SK-N-SH (cell line): ENCODE measurements at regions not wholly inside any gene's neighbourhood (a gene's known extent, or its start where the extent isn't known, plus 50 kb on each side); places are given as distances from the start of the nearest gene placed in this dataset.

ENCODE experiments used
- CTCF ChIA-PET: fragments of 300-600, 350-600 bp; formaldehyde crosslinking; extraction: SDS; loops from one replicate; lab custom pipeline; 2021; lab: Yijun Ruan, JAX
- POLR2A ChIA-PET: fragments of 350-600 bp; sonication (Branson Sonifier 250); formaldehyde crosslinking; extraction: SDS; loops from one replicate; lab custom pipeline; 2020; ENCODE audit warnings: antibody characterized with exemption, inconsistent platforms; lab: Yijun Ruan, JAX
- DNase-seq: peaks from one replicate; pipeline ENCODE4 v3.0.0; 2012
- H2AFZ ChIP-seq: fragments of 200-600 bp; sonication (generic); 2 replicates; pipeline ENCODE4 v1.8.1; 2016; ENCODE audit warnings: antibody characterized with exemption, mild to moderate bottlenecking, low read depth
- H3F3A ChIP-seq: fragments of 200-600 bp; sonication (generic); replicated peaks from 2 replicates; pipeline ENCODE3; 2016; ENCODE audit warnings: antibody characterized with exemption, mild to moderate bottlenecking; ENCODE audit not compliant: insufficient read depth
- H3K27ac ChIP-seq, 2 experiments: fragments of 200-500 bp in 1 of 2; fragments of 200-600 bp in 1 of 2; sonication (Bioruptor generic) in 1 of 2; sonication (generic), shearing (Covaris generic) in 1 of 2; 2 replicates each; pipeline versions ENCODE4 v1.5.1 to v1.6.1; 2014 to 2016; ENCODE audit warnings: low read depth in 2 of 2, inconsistent platforms in 1 of 2, low read length in 1 of 2, mild to moderate bottlenecking in 1 of 2, mixed read lengths in 1 of 2
- H3K27me3 ChIP-seq: fragments of 200-600 bp; sonication (generic), shearing (Covaris generic); 2 replicates; pipeline ENCODE4 v1.6.1; 2016; ENCODE audit warnings: mixed run types; ENCODE audit not compliant: insufficient read depth
- H3K36me3 ChIP-seq, 2 experiments: fragments of 200-500 bp in 1 of 2; fragments of 200-600 bp in 1 of 2; sonication (Bioruptor generic) in 1 of 2; sonication (generic) in 1 of 2; replicated peaks in 1 of 2; 2 replicates each; pipeline versions ENCODE3 to v1.5.1; 2014 to 2016; ENCODE audit warnings: low read length in 1 of 2, mild to moderate bottlenecking in 1 of 2; ENCODE audit not compliant: insufficient read depth in 2 of 2, control insufficient read depth in 1 of 2
- H3K4me1 ChIP-seq, 2 experiments: fragments of 200-500 bp in 1 of 2; fragments of 200-600 bp in 1 of 2; sonication (Bioruptor generic) in 1 of 2; sonication (generic), shearing (Covaris generic) in 1 of 2; 2 replicates each; pipeline versions ENCODE4 v1.5.1 to v1.6.1; 2014 to 2016; ENCODE audit warnings: low read depth in 1 of 2, low read length in 1 of 2, mixed run types in 1 of 2; ENCODE audit not compliant: insufficient read depth in 2 of 2, control insufficient read depth in 1 of 2
- H3K4me2 ChIP-seq: fragments of 200-600 bp; sonication (generic), shearing (Covaris generic); 2 replicates; pipeline ENCODE4 v1.6.1; 2017; ENCODE audit warnings: mixed run types
- H3K4me3 ChIP-seq, 2 experiments: fragments of 200-500 bp in 1 of 2; fragments of 200-600 bp in 1 of 2; sonication (Bioruptor generic) in 1 of 2; sonication (generic), shearing (Covaris generic) in 1 of 2; 2 replicates each; pipeline versions ENCODE4 v1.5.1 to v1.8.1; 2014 to 2016; ENCODE audit warnings: low read depth in 2 of 2, inconsistent platforms in 1 of 2, low read length in 1 of 2, mild to moderate bottlenecking in 1 of 2, mixed read lengths in 1 of 2, moderate library complexity in 1 of 2
- H3K79me2 ChIP-seq: fragments of 200-600 bp; sonication (generic); 2 replicates; pipeline ENCODE4 v1.8.1; 2017; ENCODE audit warnings: mild to moderate bottlenecking; ENCODE audit not compliant: insufficient read depth
- H3K9ac ChIP-seq: fragments of 200-600 bp; sonication (generic); 2 replicates; pipeline ENCODE4 v1.6.1; 2017; ENCODE audit warnings: mixed run types
- H3K9me2 ChIP-seq: fragments of 200-600 bp; sonication (generic); 2 replicates; pipeline ENCODE4 v1.6.1; 2017; ENCODE audit warnings: mixed run types
- H3K9me3 ChIP-seq: fragments of 200-600 bp; sonication (generic); 2 replicates; pipeline ENCODE4 v1.6.1; 2017; ENCODE audit warnings: mixed run types, mild to moderate bottlenecking, moderate library complexity
- H4K20me1 ChIP-seq: fragments of 200-600 bp; sonication (generic); 2 replicates; pipeline ENCODE4 v1.6.1; 2017; ENCODE audit warnings: mild to moderate bottlenecking, mixed run types; ENCODE audit not compliant: insufficient read depth
- CTCF ChIP-seq: fragments of 200-600 bp; sonication (generic); IDR thresholded peaks from 2 replicates; pipeline ENCODE4 v1.6.1; 2017; ENCODE audit warnings: antibody characterized with exemption, mild to moderate bottlenecking, moderate library complexity
- EZH2phosphoT487 ChIP-seq: fragments of 200-600 bp; sonication (generic); IDR thresholded peaks from 2 replicates; pipeline ENCODE4 v1.6.1; 2017; ENCODE audit warnings: low read depth, mixed run types, mild to moderate bottlenecking, antibody characterized with exemption, moderate library complexity, borderline replicate concordance
- FOSL2 ChIP-seq: IDR thresholded peaks from 2 replicates; pipeline ENCODE4 v1.4.0; 2012; ENCODE audit warnings: low read depth, mild to moderate bottlenecking, moderate library complexity, borderline replicate concordance
- FOXJ3 ChIP-seq: sonication (generic); formaldehyde crosslinking; IDR thresholded peaks from 2 replicates; pipeline ENCODE4 v1.5.1; 2020; ENCODE audit warnings: mild to moderate bottlenecking, missing genetic modification reagents
- MAX ChIP-seq: IDR thresholded peaks from 2 replicates; pipeline ENCODE4 v1.4.0; 2012; ENCODE audit warnings: low read depth
- MXI1 ChIP-seq: IDR thresholded peaks from 2 replicates; pipeline ENCODE4 v1.6.1; 2012; ENCODE audit warnings: mild to moderate bottlenecking, low read depth, low read length, improper control_type of control experiment
- NFIC ChIP-seq: IDR thresholded peaks from 2 replicates; pipeline ENCODE4 v1.4.0; 2012; ENCODE audit warnings: borderline replicate concordance
- POLR2AphosphoS5 ChIP-seq: IDR thresholded peaks from 2 replicates; pipeline ENCODE4 v1.6.1; 2012; ENCODE audit warnings: low read depth, low read length
- RAD21 ChIP-seq: IDR thresholded peaks from 2 replicates; pipeline ENCODE4 v1.6.1; 2012; ENCODE audit warnings: mild to moderate bottlenecking, low read length
- REST ChIP-seq: IDR thresholded peaks from 2 replicates; pipeline ENCODE4 v1.6.1; 2012; ENCODE audit warnings: mild to moderate bottlenecking, low read depth, low read length, moderate library complexity
- RXRA ChIP-seq: IDR thresholded peaks from 2 replicates; pipeline ENCODE4 v1.4.0; 2012; ENCODE audit warnings: low read depth, mild to moderate bottlenecking, borderline replicate concordance
- TCF12 ChIP-seq: IDR thresholded peaks from 2 replicates; pipeline ENCODE4 v1.4.0; 2012
- TEAD4 ChIP-seq: IDR thresholded peaks from 2 replicates; pipeline ENCODE4 v1.4.0; 2012; ENCODE audit warnings: mild to moderate bottlenecking, borderline replicate concordance; ENCODE audit not compliant: insufficient read depth
- USF1 ChIP-seq: IDR thresholded peaks from 2 replicates; pipeline ENCODE4 v1.4.0; 2012; ENCODE audit warnings: low read depth, borderline replicate concordance
- ZBTB33 ChIP-seq: IDR thresholded peaks from 2 replicates; pipeline ENCODE4 v1.4.0; 2012; ENCODE audit warnings: low read depth, borderline replicate concordance
- WGBS: methylation state at CpG from one replicate; pipeline ENCODE4 v1.1.6; 2017; ENCODE audit warnings: low lambda C conversion rate; 5-methylcytosine and 5-hydroxymethylcytosine counted together

- CTCF ChIA-PET, result no interaction called here
- Histone ChIP-seq H3K9ac (no peak overlapping the region), H3F3A (no peaks in the 10 kb centered on the region), H3K4me3 (no peak overlapping the region), H3K27ac (no peak overlapping the region), H4K20me1 (no peaks in the 10 kb centered on the region), H3K27me3 (no peaks in the 10 kb centered on the region; the same call in 1 of the 2 replicates), H3K79me2 (no peaks in the 10 kb centered on the region), H3K9me2 (no peaks in the 10 kb centered on the region), H3K36me3 (no peaks in the 10 kb centered on the region), H3K4me1 (no peaks in the 10 kb centered on the region; a peak in 1 of 4 replicates), H3K9me3 (no peaks in the 10 kb centered on the region), H2AFZ (no peak overlapping the region), H3K4me2 (no peak overlapping the region)
- POLR2A ChIA-PET, result no interaction called here
- 15% methylated on average over 7 of the region's 7 CpGs for WGBS
- no peak for DNase-seq
- TF ChIP-seq FOXJ3 (CRISPR knock-in tag) (no peak), POLR2AphosphoS5 (no peak), USF1 (no peak), TEAD4 (no peak), ZBTB33 (no peak), REST (no peak), EZH2phosphoT487 (no peak), MAX (no peak), RAD21 (no peak), NFIC (no peak), MXI1 (no peak), TCF12 (no peak), CTCF (no peak), FOSL2 (no peak), RXRA (no peak)
Measured at GRCh38 chr22:47382164-47382890, 619.9 kb downstream of the TBC1D22A start.
